ENCODE measurements at regions not wholly inside any gene's neighbourhood (a gene's known extent, or its start where the extent isn't known, plus 50 kb on each side); places are given as distances from the start of the nearest gene placed in this dataset.

- DNase-seq, result no peak
These were observed 97.8 kb downstream of the AQP9 start for GRCh38 chr15:58235961-58236360.

- no peak for DNase-seq
These were observed 102.2 kb downstream of the AQP9 start for GRCh38 chr15:58240191-58240932.

GRCh38 chr15:58241872-58242271 lies 103.7 kb downstream of the AQP9 start:
- DNase-seq, result peak; percentile 29

GRCh38 chr15:58243070-58243469 lies 104.9 kb downstream of the AQP9 start:
- DNase-seq, result peak; percentile 73

- DNase-seq, result no peak
These were observed 106.4 kb downstream of the AQP9 start for GRCh38 chr15:58244536-58244935.

- no peak for DNase-seq
These were observed 107.9 kb downstream of the AQP9 start for GRCh38 chr15:58246041-58246440.

- DNase-seq, result no peak
These were observed 110.0 kb downstream of the AQP9 start for GRCh38 chr15:58247855-58248842.

- DNase-seq, result no peak
These were observed 111.6 kb downstream of the AQP9 start for GRCh38 chr15:58249646-58250312.

- DNase-seq, result no peak
These were observed 114.6 kb downstream of the AQP9 start for GRCh38 chr15:58252586-58253323.

- no peak for DNase-seq
These were observed 119.7 kb downstream of the AQP9 start for GRCh38 chr15:58257776-58258325.

GRCh38 chr15:58258501-58259292 lies 120.5 kb downstream of the AQP9 start:
- DNase-seq, result no peak

GRCh38 chr15:58260205-58260724 lies 122.1 kb downstream of the AQP9 start:
- peak; percentile 39 for DNase-seq

- no peak for DNase-seq
These were observed 122.6 kb downstream of the AQP9 start for GRCh38 chr15:58260725-58261267.

GRCh38 chr15:58261368-58261767 lies 123.2 kb downstream of the AQP9 start:
- no peak for DNase-seq

- DNase-seq, result no peak
These were observed 126.1 kb downstream of the AQP9 start for GRCh38 chr15:58264053-58264971.

GRCh38 chr15:58267051-58267450 lies 128.9 kb downstream of the AQP9 start:
- DNase-seq, result no peak

- DNase-seq, result no peak
These were observed 130.6 kb downstream of the AQP9 start for GRCh38 chr15:58268746-58269267.

GRCh38 chr15:58269455-58270414 lies 131.6 kb downstream of the AQP9 start:
- no peak for DNase-seq

Data from NCI-H510A (cell line).